ENCODE measurements at regions not wholly inside any gene's neighbourhood (a gene's known extent, or its start where the extent isn't known, plus 50 kb on each side); places are given as distances from the start of the nearest gene placed in this dataset.

DNA sequence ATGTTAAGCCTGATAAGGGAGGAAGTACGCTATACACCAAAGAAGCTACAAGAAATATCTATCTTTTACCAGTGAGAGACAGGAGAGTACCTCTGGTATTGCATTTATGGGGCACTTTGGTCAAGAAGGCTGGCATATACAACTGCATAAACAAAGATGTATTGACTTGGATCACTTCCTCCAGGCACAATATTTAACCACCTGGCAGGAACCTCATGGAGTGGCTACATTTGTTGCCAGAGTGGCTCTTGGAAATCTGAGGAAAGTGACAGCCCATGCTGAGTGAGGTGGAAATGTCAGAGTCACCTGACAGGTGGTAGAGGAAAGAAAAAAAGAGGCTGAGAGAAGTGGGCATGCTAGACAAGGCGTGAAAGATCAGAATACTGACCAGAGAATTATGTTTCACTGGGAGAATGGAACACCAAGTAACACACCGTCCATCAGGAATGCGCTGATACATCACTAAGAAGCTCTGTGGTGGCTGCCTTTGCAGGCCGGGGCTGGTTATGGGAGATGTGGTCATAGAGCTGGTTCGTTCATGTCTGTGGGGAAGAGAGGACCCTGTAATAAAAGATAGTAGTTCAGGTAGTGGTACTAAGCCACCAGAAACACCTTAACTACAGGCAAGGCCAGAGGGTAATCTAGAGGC is 61.4 kb upstream of the UFL1 start:
- intact Hi-C loops (cut with DNase I), result no loop called here
- H3K27me3 ChIP-seq, result no peaks in the 10 kb centered on the region
- H3K4me1 ChIP-seq, result no peaks in the 10 kb centered on the region
- no peak overlapping the region for H3K27ac ChIP-seq
- ATAC-seq, result no peak
- no peak for DNase-seq
- TF ChIP-seq, protein P1, sequence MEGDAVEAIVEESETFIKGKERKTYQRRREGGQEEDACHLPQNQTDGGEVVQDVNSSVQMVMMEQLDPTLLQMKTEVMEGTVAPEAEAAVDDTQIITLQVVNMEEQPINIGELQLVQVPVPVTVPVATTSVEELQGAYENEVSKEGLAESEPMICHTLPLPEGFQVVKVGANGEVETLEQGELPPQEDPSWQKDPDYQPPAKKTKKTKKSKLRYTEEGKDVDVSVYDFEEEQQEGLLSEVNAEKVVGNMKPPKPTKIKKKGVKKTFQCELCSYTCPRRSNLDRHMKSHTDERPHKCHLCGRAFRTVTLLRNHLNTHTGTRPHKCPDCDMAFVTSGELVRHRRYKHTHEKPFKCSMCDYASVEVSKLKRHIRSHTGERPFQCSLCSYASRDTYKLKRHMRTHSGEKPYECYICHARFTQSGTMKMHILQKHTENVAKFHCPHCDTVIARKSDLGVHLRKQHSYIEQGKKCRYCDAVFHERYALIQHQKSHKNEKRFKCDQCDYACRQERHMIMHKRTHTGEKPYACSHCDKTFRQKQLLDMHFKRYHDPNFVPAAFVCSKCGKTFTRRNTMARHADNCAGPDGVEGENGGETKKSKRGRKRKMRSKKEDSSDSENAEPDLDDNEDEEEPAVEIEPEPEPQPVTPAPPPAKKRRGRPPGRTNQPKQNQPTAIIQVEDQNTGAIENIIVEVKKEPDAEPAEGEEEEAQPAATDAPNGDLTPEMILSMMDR (IDR thresholded peaks at IDR 0.05), result no peak
- no peak overlapping the region for H3K4me3 ChIP-seq
- no peaks in the 10 kb centered on the region for H3K9me3 ChIP-seq
- H3K36me3 ChIP-seq, result no peaks in the 10 kb centered on the region

DNA sequence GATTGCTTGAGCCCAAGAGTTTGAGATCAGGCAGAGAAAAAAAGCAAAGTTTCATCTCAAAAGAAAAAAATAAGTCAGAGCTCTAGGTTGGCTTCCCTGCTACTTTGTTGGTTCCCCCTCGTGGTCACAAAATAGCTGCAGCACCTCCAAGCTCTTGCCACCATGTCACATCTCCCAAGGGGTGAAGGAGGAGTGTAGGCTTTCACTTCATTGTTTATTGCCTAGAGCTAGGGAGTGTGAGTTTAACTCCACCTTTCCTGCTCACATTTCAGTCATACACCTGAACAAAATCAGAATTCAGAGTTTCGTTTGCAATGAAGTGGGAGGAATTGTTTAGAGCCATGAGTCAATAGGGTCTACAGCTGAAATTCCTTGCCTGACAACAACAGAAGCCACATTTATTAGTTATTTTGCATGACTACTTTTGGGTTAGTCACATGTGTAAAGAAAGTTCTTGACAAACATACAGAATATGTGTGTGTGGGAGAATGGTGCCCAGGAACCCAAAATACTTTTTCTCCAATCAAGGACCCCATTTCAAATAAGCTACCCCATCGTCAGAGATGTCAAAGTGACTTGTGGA is 56.2 kb upstream of the UFL1 start:
- Histone ChIP-seq H3K9me3 (no peaks in the 10 kb centered on the region), H3K27ac (no peak overlapping the region), H3K4me1 (no peaks in the 10 kb centered on the region), H3K27me3 (no peaks in the 10 kb centered on the region), H3K36me3 (no peaks in the 10 kb centered on the region), H3K4me3 (no peak overlapping the region)
- TF ChIP-seq, protein P1 (IDR thresholded peaks at IDR 0.05), result no peak
- intact Hi-C loops (cut with DNase I), result no loop called here
- DNase-seq, result no peak
- ATAC-seq, result no peak

DNA sequence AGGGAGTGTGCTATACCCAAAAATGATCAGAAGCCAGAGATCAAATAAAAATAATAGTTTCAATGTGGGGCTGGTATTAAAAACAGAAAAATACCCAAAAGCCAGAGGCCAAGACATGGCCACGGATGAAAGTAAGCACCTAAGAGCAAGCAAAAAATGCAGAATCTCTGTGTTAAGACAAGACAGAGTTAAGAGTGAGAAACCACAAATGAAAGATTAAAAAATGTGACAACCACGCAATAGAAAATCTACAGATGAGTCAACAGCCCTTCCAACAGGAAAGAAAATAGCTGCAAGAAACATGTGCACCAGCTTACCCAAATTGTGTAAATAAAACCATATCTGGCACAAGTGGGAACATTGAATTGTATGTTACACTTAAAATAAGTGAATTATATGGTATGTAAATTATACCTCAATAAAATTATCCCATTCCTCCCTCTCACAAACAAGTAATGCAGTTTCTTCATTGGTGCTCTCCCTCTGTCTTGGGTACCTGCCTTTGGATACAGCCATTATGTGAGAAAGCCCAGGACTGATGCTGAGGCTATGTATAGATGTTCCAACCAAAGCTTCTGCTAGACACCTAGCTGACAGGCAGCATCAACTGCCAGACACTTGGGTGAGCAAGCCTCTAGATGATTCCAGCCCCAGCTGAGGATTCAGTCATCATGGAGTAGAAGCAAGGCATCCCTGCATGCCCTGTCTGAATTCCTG is 55.3 kb upstream of the UFL1 start:
- Histone ChIP-seq H3K27me3 (no peaks in the 10 kb centered on the region), H3K27ac (no peak overlapping the region), H3K4me3 (no peak overlapping the region), H3K36me3 (no peaks in the 10 kb centered on the region), H3K9me3 (no peaks in the 10 kb centered on the region), H3K4me1 (no peaks in the 10 kb centered on the region)
- TF ChIP-seq, protein P1 (IDR thresholded peaks at IDR 0.05), result no peak
- intact Hi-C loops (cut with DNase I), result no loop called here
- DNase-seq (no peak), ATAC-seq (no peak)

DNA sequence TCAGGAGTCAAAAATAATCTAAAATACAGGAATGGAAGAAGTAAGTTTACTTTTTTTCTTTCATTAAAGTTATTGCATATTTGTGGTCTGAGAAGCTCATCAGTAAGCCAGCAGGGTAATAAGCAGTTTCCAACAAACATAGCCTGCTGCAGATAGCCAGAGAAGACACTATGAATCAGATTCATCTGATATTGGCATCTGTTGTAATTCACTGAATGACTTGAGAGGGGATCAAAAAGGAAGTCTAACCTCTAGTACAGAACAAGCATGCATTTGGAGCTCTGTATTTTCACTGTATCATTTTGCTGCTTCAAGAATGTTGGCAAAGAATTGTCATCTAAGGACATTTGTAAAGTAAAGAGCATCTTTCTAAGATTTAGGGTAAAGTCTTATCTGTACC is 53.8 kb upstream of the UFL1 start:
- ATAC-seq (no peak), DNase-seq (no peak)
- TF ChIP-seq, protein P1 (IDR thresholded peaks at IDR 0.05), result no peak
- Histone ChIP-seq H3K27me3 (no peaks in the 10 kb centered on the region), H3K36me3 (no peaks in the 10 kb centered on the region), H3K4me1 (no peaks in the 10 kb centered on the region), H3K27ac (no peak overlapping the region), H3K4me3 (no peak overlapping the region), H3K9me3 (no peaks in the 10 kb centered on the region)
- intact Hi-C loops (cut with DNase I), result no loop called here

DNA sequence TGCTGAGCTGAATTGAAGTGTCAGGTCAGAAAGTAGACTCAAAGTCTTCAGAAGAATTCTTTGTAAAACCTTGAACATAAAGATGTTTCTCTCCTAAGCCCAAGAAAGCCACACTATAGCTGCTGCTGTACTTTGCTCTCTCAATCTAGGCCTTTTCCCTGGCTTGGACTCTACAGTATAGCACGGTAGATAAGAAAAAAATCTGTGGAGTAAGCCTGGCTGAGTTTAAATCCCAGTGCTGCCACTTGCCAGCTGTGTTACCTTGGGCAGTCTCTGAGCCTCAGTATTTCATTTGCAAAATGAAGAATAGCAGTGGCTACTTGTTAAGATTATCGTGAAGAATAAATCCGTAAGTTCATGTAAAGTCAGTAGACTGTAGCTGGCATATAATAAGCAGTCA is 53.3 kb upstream of the UFL1 start:
- Histone ChIP-seq H3K27me3 (no peaks in the 10 kb centered on the region), H3K9me3 (no peaks in the 10 kb centered on the region), H3K4me3 (no peak overlapping the region), H3K4me1 (no peaks in the 10 kb centered on the region), H3K27ac (no peak overlapping the region), H3K36me3 (no peaks in the 10 kb centered on the region)
- DNase-seq, result no peak
- no peak for ATAC-seq
- TF ChIP-seq, protein P1 (IDR thresholded peaks at IDR 0.05), result no peak
- intact Hi-C loops (cut with DNase I), result no loop called here

All from upper lobe of right lung (tissue), 1 donor.